ENCODE measurements at regions not wholly inside any gene's neighbourhood (a gene's known extent, or its start where the extent isn't known, plus 50 kb on each side); places are given as distances from the start of the nearest gene placed in this dataset.

GRCh38 chr2:58991357-58991756, 750.2 kb upstream of the FANCL start:
- H3K4me3 ChIP-seq (ENCODE audit: low read length): no peak overlapping the region
- Mint-ChIP-seq H3K9me3 (no peaks in the 10 kb centered on the region), H3K27ac (no peak overlapping the region), H3K4me3 (no peak overlapping the region), H3K36me3 (ENCODE audit: low read depth) (no peaks in the 10 kb centered on the region), H3K27me3 (ENCODE audit: insufficient read depth) (no peaks in the 10 kb centered on the region), H3K4me1 (peaks cover 1% of the 10 kb centered on the region)
- WGBS, 2 experiments (ENCODE audit: insufficient coverage in 1 of 2, insufficient read length in 1 of 2): 83 to 91% methylated on average over 1 to 4 of the region's 5 CpGs
- H3K9me3 ChIP-seq (ENCODE audit: control insufficient read depth, low read length): no peaks in the 10 kb centered on the region
- no peak for DNase-seq
- no peaks in the 10 kb centered on the region for H3K27me3 ChIP-seq (ENCODE audit: control insufficient read depth, insufficient read depth, low read length, poor library complexity, severe bottlenecking)
- no peaks in the 10 kb centered on the region for H3K4me1 ChIP-seq (ENCODE audit: control insufficient read depth, insufficient read depth, low read length)
- no peak for TF ChIP-seq CTCF (conservative IDR thresholded peaks at IDR 0.05)
- no peak overlapping the region for H3K9ac ChIP-seq (ENCODE audit: extremely low read depth, low read length, poor library complexity, severe bottlenecking)
- no peak overlapping the region for H3K27ac ChIP-seq (ENCODE audit: low read depth, low read length)
- no peaks in the 10 kb centered on the region for H3K36me3 ChIP-seq (ENCODE audit: control insufficient read depth, insufficient read depth, low read length)

- no peaks in the 10 kb centered on the region for H3K4me1 ChIP-seq (ENCODE audit: control insufficient read depth, insufficient read depth, low read length)
- H3K9me3 ChIP-seq (ENCODE audit: control insufficient read depth, low read length): no peaks in the 10 kb centered on the region
- H3K36me3 Mint-ChIP-seq (ENCODE audit: low read depth): no peaks in the 10 kb centered on the region
- H3K36me3 ChIP-seq (ENCODE audit: control insufficient read depth, insufficient read depth, low read length): no peaks in the 10 kb centered on the region
- WGBS, 2 experiments (ENCODE audit: insufficient coverage in 1 of 2, insufficient read length in 1 of 2): 80 to 86% methylated on average over 2 of the region's 2 CpGs
- H3K27me3 Mint-ChIP-seq (ENCODE audit: insufficient read depth): no peaks in the 10 kb centered on the region
- H3K9me3 Mint-ChIP-seq: no peaks in the 10 kb centered on the region
- H3K9ac ChIP-seq (ENCODE audit: extremely low read depth, low read length, poor library complexity, severe bottlenecking): no peak overlapping the region
- H3K27ac ChIP-seq (ENCODE audit: low read depth, low read length): no peak overlapping the region
- H3K4me3 ChIP-seq (ENCODE audit: low read length): no peak overlapping the region
- DNase-seq: no peak
- no peaks in the 10 kb centered on the region for H3K4me1 Mint-ChIP-seq
- H3K27me3 ChIP-seq (ENCODE audit: control insufficient read depth, insufficient read depth, low read length, poor library complexity, severe bottlenecking): no peaks in the 10 kb centered on the region
- no peak overlapping the region for H3K27ac Mint-ChIP-seq
- TF ChIP-seq CTCF (conservative IDR thresholded peaks at IDR 0.05): no peak
- no peak overlapping the region for H3K4me3 Mint-ChIP-seq
These were observed 744.4 kb upstream of the FANCL start for GRCh38 chr2:58985541-58985940.

DNA sequence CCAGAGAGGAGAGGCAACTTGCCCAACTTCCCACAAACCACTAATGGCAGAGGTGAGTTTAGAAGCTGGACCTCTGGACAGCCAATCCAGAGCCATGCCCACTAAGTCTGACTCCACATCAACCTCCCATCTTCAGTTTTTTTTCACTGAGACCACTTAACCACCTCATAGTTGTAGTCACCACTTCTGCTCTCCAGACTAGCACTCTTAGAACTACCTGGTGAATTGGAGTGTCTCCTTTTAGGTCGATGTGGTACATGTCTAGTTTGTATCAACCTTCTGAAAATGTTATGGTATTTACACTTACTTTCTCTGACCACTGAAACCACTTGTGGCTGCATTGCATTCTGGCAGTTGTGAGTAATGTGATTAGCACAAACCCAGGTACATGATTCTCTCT, 743.6 kb upstream of the FANCL start:
- no peaks in the 10 kb centered on the region for H3K4me1 Mint-ChIP-seq
- H3K36me3 ChIP-seq (ENCODE audit: control insufficient read depth, insufficient read depth, low read length): no peaks in the 10 kb centered on the region
- no peak overlapping the region for H3K27ac ChIP-seq (ENCODE audit: low read depth, low read length)
- H3K4me3 Mint-ChIP-seq: no peak overlapping the region
- no peaks in the 10 kb centered on the region for H3K9me3 ChIP-seq (ENCODE audit: control insufficient read depth, low read length)
- no peak for DNase-seq
- no peaks in the 10 kb centered on the region for H3K36me3 Mint-ChIP-seq (ENCODE audit: low read depth)
- WGBS, 2 experiments (ENCODE audit: insufficient coverage in 1 of 2, insufficient read length in 1 of 2): 68% methylated on average over 1 of the region's 1 CpG; no CpG with 5 or more reads in 1 of the 2 experiments
- H3K4me1 ChIP-seq (ENCODE audit: control insufficient read depth, insufficient read depth, low read length): no peaks in the 10 kb centered on the region
- no peak for TF ChIP-seq CTCF (conservative IDR thresholded peaks at IDR 0.05)
- H3K27ac Mint-ChIP-seq: no peak overlapping the region
- no peaks in the 10 kb centered on the region for H3K27me3 ChIP-seq (ENCODE audit: control insufficient read depth, insufficient read depth, low read length, poor library complexity, severe bottlenecking)
- H3K4me3 ChIP-seq (ENCODE audit: low read length): no peak overlapping the region
- H3K9ac ChIP-seq (ENCODE audit: extremely low read depth, low read length, poor library complexity, severe bottlenecking): no peak overlapping the region
- H3K9me3 Mint-ChIP-seq: no peaks in the 10 kb centered on the region
- no peaks in the 10 kb centered on the region for H3K27me3 Mint-ChIP-seq (ENCODE audit: insufficient read depth)

Data from endodermal cell (in vitro differentiated cells).